ENCODE measurements at regions not wholly inside any gene's neighbourhood (a gene's known extent, or its start where the extent isn't known, plus 50 kb on each side); places are given as distances from the start of the nearest gene placed in this dataset.

- TF ChIP-seq CTCF (conservative IDR thresholded peaks at IDR 0.05) (no peak), EZH2 (IDR thresholded peaks at IDR 0.05; ENCODE audit: low read depth) (no peak)
Observed at GRCh38 chr3:34268032-34268709, 469.7 kb downstream of the PDCD6IP start.
